NCI-H1417 (cell line): ENCODE measurements at regions not wholly inside any gene's neighbourhood (a gene's known extent, or its start where the extent isn't known, plus 50 kb on each side); places are given as distances from the start of the nearest gene placed in this dataset.
A peak's percentile ranks its signal among the peaks of the same experiment; 100 is the strongest.
"Not testable (repeated sequence)": the region's sequence is repeated elsewhere in the genome, so short reads cannot be mapped to it uniquely, and the experiment has no call there.

ENCODE experiments used
- DNase-seq, 3 experiments: peaks; one replicate each; lab custom pipeline; 2025; lab: John Stamatoyannopoulos, UW

GRCh38 chr13:30816736-30817135 lies 81.4 kb downstream of the ALOX5AP start:
- peak in 1 of 3 experiments; percentile 61 for DNase-seq

GRCh38 chr13:30818323-30818960 lies 83.1 kb downstream of the ALOX5AP start:
- DNase-seq = no peak

GRCh38 chr13:30819136-30819888 lies 84.0 kb downstream of the ALOX5AP start:
- peak in 2 of 3 experiments; percentile 13 to 23 for DNase-seq

- DNase-seq = no peak
Measured at GRCh38 chr13:30821421-30821820, 84.7 kb upstream of the MEDAG start.

- DNase-seq = no peak
Measured at GRCh38 chr13:30824651-30825050, 81.4 kb upstream of the MEDAG start.

GRCh38 chr13:30826911-30827577 lies 79.0 kb upstream of the MEDAG start:
- no peak for DNase-seq

GRCh38 chr13:30827578-30827925 lies 78.5 kb upstream of the MEDAG start:
- no peak for DNase-seq

- no peak for DNase-seq
Measured at GRCh38 chr13:30829145-30829832, 76.8 kb upstream of the MEDAG start.

GRCh38 chr13:30829833-30830637 lies 76.0 kb upstream of the MEDAG start:
- no peak for DNase-seq

- DNase-seq = no peak
Measured at GRCh38 chr13:30830638-30830965, 75.5 kb upstream of the MEDAG start.

GRCh38 chr13:30831515-30831914 lies 74.6 kb upstream of the MEDAG start:
- no peak for DNase-seq

GRCh38 chr13:30832377-30832776 lies 73.7 kb upstream of the MEDAG start:
- peak in 1 of 3 experiments; percentile 42 for DNase-seq

GRCh38 chr13:30832845-30833332 lies 73.2 kb upstream of the MEDAG start:
- DNase-seq = peak; percentile 81 to 96 (median 84)

- DNase-seq = peak in 1 of 3 experiments; percentile 33
Measured at GRCh38 chr13:30835442-30835841, 70.6 kb upstream of the MEDAG start.

- no peak for DNase-seq
Measured at GRCh38 chr13:30837227-30838159, 68.6 kb upstream of the MEDAG start.

- DNase-seq = not testable (repeated sequence)
Measured at GRCh38 chr13:30839636-30840035, 66.4 kb upstream of the MEDAG start.

GRCh38 chr13:30840515-30840914 lies 65.6 kb upstream of the MEDAG start:
- no peak for DNase-seq

- no peak for DNase-seq
Measured at GRCh38 chr13:30841154-30841553, 64.9 kb upstream of the MEDAG start.

GRCh38 chr13:30843548-30843947 lies 62.5 kb upstream of the MEDAG start:
- DNase-seq = no peak

GRCh38 chr13:30844548-30845296 lies 61.3 kb upstream of the MEDAG start:
- DNase-seq = no peak
